Bone marrow (tissue), 2 donors: ENCODE measurements at regions not wholly inside any gene's neighbourhood (a gene's known extent, or its start where the extent isn't known, plus 50 kb on each side); places are given as distances from the start of the nearest gene placed in this dataset.

Experiments
- DNase-seq, 2 donors: peaks; one replicate each; lab custom pipeline; 2025; lab: John Stamatoyannopoulos, UW

DNA sequence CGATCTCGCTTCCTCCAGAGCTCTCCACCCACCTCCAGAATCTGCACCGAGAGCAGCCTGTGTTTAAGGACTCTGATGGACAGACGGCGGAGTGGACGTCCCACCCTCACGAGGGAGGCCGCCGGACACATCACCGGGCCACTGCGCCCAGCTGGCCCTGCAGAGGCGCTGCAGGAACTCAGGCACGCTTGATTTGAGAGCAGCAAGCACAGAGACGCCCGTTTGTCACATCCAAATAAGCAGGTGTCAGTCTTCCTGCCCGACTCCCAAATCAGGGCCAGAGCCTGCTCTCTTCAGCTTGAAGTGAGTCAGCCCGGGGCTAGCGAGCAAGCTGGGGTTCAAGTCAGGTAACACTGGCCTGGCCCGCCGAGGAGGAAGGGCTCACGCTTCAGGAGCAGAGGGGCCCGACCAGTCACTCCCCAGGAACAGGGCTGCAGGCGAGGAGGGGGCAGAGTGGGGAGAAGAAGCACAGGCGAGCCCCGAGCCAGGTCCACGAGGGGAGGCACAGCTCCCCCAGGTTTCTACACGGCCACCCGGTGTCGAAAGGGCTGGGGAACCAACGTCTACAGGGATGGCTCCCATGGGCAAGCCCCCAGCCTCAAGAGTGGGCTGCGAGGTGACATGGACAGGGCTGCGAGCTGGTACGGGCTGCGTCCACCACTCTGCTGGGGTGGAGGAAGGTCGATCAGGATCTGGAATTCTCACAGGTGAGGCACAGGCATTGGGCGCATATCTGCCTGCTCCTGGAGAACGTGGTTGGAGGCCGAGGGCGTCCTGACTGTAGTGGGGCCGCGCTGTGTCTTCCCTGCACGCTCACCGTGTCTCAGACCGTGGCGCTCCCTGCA, 52.5 kb upstream of the CTDP1 start:
- DNase-seq: no peak

DNA sequence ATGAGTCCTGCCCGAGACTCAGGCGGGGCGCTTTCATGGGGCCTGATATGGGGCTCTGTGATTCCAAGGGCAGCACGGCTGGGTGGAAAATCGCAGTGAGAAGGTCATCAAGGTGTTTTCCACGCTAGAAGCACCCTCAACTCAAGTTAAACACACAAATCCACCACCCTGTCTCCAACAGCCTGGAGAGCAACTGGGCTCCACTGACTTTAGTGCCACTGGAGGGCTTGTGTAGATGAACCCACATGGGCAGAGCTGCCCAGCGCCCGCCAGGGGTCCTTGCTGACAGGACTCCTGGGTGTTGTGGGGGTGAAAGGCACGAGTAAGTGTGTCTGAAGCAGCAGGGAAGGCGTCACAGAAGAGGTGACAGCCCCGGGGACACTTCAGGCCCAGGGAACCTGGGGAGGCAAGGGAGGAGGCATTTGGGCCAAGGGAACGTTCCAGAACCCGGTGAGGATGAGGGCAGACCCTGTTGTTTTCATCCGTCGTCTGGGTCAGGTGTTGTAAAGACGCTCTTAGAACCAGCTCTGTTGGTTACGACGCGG, 51.8 kb upstream of the CTDP1 start:
- DNase-seq: no peak

DNA sequence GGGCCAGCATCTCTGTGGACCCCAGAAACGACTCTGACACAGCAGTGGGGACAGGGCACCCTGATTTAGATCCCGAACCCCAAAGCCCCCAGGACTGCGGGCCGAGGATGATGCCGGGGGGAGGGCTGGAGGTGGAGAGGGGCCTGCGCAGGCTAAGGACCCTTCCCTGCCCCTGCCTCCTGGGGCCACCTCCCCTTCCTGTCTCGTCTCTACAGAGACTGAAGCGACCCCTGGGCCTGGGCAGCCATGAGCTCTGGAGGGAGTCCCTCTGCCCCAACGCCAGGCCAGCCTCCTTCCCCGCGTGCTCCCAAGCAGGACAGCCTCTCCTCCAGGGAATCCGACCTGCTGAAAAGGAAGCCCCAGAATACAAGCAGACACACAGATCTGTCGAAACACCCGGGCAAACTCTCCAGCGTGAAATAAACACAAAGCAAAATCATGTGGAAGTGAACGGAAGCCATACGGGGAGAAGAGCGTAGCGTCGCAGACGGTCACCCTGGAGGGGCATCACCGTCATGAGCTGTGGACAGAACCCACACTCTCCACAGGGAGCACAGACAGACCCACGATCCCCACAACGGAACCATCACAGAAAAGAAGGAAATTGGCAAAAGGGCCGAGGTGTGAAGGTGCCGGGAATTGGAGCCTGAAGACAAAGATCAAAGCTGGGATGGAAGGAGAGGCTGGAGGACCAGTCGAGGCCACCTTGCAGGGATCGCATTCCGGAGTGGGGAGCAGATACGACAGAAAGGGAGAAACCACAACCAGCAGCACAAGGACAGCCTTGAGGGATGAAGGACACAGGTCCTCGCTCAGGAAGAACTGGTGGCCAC, 51.0 kb upstream of the CTDP1 start:
- no peak for DNase-seq

DNA sequence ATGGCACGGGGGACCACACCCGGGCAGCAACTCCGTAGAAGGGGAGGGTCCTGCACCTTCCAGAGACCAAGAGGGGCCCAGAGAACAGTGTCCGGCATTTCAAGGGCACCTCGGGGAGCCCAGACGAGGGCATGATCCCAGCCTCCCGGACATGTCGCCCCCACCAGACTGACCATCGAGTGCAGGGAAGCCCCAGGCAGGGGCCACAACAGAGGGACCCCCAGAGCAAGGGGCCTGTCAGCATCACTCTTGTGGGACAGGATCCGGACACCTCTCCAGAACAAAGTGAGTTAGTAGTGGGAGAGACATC, 50.4 kb upstream of the CTDP1 start:
- no peak for DNase-seq

DNA sequence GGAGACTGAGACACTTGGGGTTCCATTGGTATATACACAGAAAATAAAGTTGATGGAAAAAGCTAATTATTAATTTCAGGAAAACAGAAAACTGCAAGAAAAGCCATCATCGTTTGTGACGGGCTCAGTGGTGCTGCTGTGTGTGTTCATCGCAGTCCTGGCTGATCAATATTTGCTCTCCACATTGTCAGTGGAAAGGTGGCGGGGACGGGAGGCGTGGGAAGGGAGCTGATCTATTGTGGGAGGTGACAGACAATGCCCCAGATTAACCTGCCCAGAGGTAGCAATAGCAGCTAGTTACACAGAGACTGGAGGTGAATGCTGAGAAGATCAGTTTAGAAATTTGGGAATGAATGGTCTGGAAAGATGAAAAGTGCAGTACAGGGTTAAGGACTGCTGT, 50.0 kb upstream of the CTDP1 start:
- DNase-seq: no peak
